ENCODE measurements at regions not wholly inside any gene's neighbourhood (a gene's known extent, or its start where the extent isn't known, plus 50 kb on each side); places are given as distances from the start of the nearest gene placed in this dataset.
"Not testable (repeated sequence)": the region's sequence is repeated elsewhere in the genome, so short reads cannot be mapped to it uniquely, and the experiment has no call there.

DNA sequence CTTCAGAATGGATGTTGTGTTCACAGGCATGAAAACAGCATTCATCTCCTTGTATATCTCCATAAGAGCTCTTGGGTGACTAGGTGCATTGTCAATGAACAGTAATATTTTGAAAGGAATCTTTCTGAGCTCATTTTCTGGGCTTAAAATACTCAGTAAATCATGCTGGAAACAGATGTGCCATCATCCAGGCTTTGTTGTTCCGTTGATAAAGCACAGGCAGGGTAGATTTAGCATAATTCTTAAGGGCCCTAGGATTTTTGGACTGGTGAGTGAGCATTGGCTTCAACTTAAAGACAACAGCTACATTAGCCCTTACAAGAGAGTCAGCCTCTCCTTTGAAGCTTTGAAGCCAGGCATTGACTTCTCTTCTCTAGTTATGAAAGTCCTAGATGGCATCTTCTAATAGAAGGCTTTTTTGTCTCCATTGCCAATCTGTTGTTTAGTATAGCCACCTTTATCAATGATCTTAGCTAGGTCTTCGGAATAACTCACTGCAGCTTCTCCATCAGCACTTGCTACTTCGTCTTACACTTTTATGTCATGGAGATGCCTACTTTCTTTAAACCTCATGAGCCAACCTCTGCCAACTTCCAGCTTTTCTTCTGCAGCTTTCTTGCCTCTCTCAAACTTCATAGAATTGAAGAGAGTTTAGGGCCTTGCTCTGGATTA lies 79.6 kb upstream of the PSMA6 start:
- H3K27me3 ChIP-seq (ENCODE audit: low read depth): no peaks in the 10 kb centered on the region
- TF ChIP-seq, protein P1, sequence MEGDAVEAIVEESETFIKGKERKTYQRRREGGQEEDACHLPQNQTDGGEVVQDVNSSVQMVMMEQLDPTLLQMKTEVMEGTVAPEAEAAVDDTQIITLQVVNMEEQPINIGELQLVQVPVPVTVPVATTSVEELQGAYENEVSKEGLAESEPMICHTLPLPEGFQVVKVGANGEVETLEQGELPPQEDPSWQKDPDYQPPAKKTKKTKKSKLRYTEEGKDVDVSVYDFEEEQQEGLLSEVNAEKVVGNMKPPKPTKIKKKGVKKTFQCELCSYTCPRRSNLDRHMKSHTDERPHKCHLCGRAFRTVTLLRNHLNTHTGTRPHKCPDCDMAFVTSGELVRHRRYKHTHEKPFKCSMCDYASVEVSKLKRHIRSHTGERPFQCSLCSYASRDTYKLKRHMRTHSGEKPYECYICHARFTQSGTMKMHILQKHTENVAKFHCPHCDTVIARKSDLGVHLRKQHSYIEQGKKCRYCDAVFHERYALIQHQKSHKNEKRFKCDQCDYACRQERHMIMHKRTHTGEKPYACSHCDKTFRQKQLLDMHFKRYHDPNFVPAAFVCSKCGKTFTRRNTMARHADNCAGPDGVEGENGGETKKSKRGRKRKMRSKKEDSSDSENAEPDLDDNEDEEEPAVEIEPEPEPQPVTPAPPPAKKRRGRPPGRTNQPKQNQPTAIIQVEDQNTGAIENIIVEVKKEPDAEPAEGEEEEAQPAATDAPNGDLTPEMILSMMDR (IDR thresholded peaks at IDR 0.05): no peak
- no peaks in the 10 kb centered on the region for H3K36me3 ChIP-seq
- H3K27ac ChIP-seq: no peak overlapping the region
- no peaks in the 10 kb centered on the region for H3K9me3 ChIP-seq
- intact Hi-C loops (cut with DNase I): loop anchor here (10.0 kb wide), 1 partner anchor 192 kb away; the partner anchor contains the start of gene NFKBIA
- no peak for ATAC-seq
- no peak for DNase-seq
- peaks cover 11% of the 10 kb centered on the region for H3K4me1 ChIP-seq
- no peak overlapping the region for H3K4me3 ChIP-seq

DNA sequence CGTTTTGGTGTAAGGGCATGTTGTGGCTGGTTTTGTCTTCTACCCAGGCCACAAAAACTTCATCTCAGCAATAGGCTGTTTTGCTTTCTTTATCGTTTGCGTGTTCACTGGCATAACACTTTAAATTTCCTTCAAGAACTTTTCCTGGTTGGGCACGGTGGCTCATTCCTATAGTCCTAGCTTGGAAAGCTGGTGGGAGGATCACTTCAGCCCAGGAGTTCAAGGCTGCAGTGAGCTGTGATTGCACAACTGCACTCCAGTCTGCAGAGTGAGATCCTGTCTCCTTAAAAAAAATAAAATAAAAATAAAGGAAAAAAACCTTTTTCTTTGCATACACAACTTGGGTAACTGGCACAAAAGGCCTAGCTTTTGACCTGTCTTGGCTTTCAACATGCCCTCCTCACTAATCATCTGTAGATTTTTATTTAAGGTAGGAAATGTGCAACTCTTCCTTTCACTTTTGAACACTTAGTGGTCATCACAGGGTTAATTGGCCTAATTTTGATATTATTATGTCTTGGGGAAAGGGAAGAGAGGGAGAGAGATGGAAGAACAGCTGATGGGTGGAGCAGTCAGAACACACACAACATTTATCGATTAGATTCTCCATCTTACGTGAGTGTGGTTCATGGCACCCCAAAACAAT lies 78.9 kb upstream of the PSMA6 start:
- Histone ChIP-seq H3K9me3 (no peaks in the 10 kb centered on the region), H3K36me3 (no peaks in the 10 kb centered on the region), H3K27me3 (ENCODE audit: low read depth) (no peaks in the 10 kb centered on the region), H3K4me1 (peaks cover 11% of the 10 kb centered on the region), H3K27ac (no peak overlapping the region), H3K4me3 (no peak overlapping the region)
- DNase-seq: no peak
- intact Hi-C loops (cut with DNase I): loop anchor here (10.0 kb wide), 1 partner anchor 192 kb away; the partner anchor contains the start of gene NFKBIA
- peak in 1 of 2 donors; percentile 58 for ATAC-seq
- TF ChIP-seq, protein P1 (IDR thresholded peaks at IDR 0.05): no peak

DNA sequence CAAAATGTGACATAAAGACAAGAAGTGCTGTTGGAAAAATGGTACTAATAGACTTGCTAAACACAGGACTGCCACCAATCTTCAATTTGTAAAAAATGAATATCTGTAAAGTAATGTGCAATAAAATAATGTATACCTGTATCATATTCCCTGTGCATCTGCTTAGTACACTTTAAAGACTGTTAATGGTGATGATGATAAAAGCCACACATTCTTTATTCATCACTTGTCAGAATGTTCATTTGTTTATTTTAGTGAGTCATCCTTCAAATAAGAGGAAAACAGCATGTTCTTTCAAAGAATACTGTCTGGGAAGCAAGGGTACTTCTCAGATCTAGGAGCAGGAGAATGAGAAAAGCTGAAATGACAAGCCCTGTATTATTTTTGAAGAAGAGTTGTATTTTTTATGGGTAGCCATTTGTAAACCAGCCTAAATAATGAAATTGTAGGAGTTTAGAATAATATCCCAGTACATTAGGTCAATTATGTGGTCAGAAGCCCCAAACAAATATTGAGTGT lies 78.3 kb upstream of the PSMA6 start:
- Histone ChIP-seq H3K27ac (peak overlapping the region; percentile 13), H3K27me3 (ENCODE audit: low read depth) (no peaks in the 10 kb centered on the region), H3K9me3 (no peaks in the 10 kb centered on the region), H3K4me1 (peaks cover 11% of the 10 kb centered on the region), H3K4me3 (no peak overlapping the region), H3K36me3 (no peaks in the 10 kb centered on the region)
- ATAC-seq (peak in 1 of 2 donors; percentile 68), DNase-seq (no peak)
- TF ChIP-seq, protein P1 (IDR thresholded peaks at IDR 0.05): no peak
- intact Hi-C loops (cut with DNase I): loop anchor here (10.0 kb wide), 1 partner anchor 191 kb away; the partner anchor contains the start of gene NFKBIA

DNA sequence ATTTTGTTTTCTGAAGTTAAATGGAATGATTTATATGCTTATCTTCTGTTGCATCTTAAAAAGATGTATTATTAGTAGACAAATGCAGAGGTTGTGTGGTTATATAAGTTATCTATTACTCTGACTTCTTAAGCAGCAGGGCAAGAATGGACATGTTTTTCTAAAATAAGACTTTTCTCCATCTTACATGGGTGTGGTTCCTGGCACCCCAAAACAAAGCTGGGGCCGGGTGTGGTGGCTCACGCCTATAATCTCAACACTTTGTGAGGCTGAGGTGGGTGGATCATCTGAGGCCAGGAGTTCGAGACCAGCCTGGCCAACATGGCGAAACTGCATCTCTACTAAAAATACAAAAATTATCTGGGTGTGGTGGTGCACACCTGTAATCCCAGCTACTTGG lies 77.8 kb upstream of the PSMA6 start:
- H3K36me3 ChIP-seq; H3K27me3 ChIP-seq (ENCODE audit: low read depth): not testable (repeated sequence)
- intact Hi-C loops (cut with DNase I): loop anchor here (10.0 kb wide), 1 partner anchor 190 kb away; the partner anchor contains the start of gene NFKBIA

DNA sequence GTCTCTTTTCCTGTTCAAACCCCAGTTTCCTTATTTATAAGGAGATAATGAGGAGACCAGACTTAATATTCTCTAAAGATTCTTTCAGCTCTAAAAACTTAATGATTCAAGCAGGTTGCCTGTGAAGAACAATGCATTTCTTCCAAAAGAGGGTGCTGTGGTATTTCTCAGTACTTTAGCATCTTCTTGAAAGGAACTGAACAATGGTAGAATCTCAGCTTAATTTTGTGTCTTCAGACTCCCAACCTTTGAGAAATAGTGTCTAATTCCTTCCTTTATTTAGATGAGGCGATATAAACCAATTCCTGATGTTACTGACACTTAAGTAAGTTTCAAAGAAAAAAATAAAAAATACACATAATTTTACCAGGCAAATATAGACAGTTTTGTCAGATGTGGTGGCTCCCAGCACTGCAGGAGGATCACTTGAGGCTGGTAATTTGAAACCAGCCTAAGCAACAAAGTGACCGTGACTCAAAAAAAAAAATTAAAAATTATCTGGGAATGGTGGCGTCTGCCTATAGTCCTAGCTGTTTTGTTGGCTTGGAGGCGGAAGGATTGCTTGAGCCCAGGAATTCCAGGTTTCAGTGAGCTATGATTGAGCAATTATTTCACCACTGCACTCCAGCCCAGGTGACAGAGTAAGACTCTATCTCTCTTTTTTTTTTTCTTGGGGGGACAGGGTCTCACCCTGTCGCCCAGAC lies 76.9 kb upstream of the PSMA6 start:
- peak overlapping the region; percentile 3 for H3K27ac ChIP-seq
- ATAC-seq (peak in 1 of 2 donors; percentile 86), DNase-seq (no peak)

More for the DNA sequence above, 77.8 kb upstream of the PSMA6 start:
- H3K4me1 ChIP-seq: peaks cover 11% of the 10 kb centered on the region
- DNase-seq, H3K4me3 ChIP-seq, ATAC-seq, H3K9me3 ChIP-seq, H3K27ac ChIP-seq: not testable (repeated sequence)

DNA sequence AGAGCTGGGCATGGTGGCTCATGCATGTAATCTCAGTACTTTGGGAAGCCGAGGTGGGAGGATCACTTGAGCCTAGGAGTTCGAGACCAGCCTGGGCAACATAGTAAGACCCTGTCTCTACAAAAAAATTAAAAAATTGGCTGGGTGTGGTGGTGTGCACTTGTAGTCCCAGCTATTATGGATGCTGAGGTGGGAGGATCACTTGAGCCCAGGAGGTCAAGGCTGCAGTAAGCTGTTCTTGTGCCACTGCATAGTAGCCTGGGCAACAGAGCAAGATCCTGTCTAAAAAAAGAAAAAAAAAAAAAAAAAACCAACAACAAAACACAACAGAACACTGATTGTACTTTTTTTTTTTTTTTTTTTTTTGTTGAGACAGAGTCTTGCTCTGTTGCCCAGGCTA lies 74.0 kb upstream of the PSMA6 start:
- not testable (repeated sequence) for H3K4me3 ChIP-seq; H3K27ac ChIP-seq; H3K27me3 ChIP-seq (ENCODE audit: low read depth); DNase-seq; ATAC-seq; H3K9me3 ChIP-seq; H3K36me3 ChIP-seq
- peaks cover 11% of the 10 kb centered on the region for H3K4me1 ChIP-seq
- intact Hi-C loops (cut with DNase I): loop anchor here (10.0 kb wide), 1 partner anchor 187 kb away; the partner anchor contains the start of gene NFKBIA

More for the DNA sequence above, 76.9 kb upstream of the PSMA6 start:
- intact Hi-C loops (cut with DNase I): loop anchor here (10.0 kb wide), 1 partner anchor 190 kb away; the partner anchor contains the start of gene NFKBIA
- no peaks in the 10 kb centered on the region for H3K9me3 ChIP-seq
- no peaks in the 10 kb centered on the region for H3K36me3 ChIP-seq
- TF ChIP-seq, protein P1 (IDR thresholded peaks at IDR 0.05): peak; percentile 55
- H3K4me1 ChIP-seq: peaks cover 11% of the 10 kb centered on the region
- H3K4me3 ChIP-seq: no peak overlapping the region
- no peaks in the 10 kb centered on the region for H3K27me3 ChIP-seq (ENCODE audit: low read depth)

Measured in lower lobe of right lung (tissue), 2 donors.